GM23338 (cell line): ENCODE measurements at regions not wholly inside any gene's neighbourhood (a gene's known extent, or its start where the extent isn't known, plus 50 kb on each side); places are given as distances from the start of the nearest gene placed in this dataset.

ENCODE experiments used
- ATAC-seq: fragments of 200-7000 bp; cut with Tn5 transposase; 3 replicates; pipeline ENCODE4 v1.9.1; 2020
- DNase-seq: peaks from one replicate; pipeline ENCODE4 v3.0.0-alpha.2; 2015; ENCODE audit warnings: low spot score
- H2AFZ ChIP-seq: fragments of 200-600 bp; sonication (generic); 2 replicates; pipeline ENCODE4 v1.8.0; 2016; ENCODE audit warnings: antibody characterized with exemption, mild to moderate bottlenecking, moderate library complexity
- H3F3A ChIP-seq: fragments of 200-600 bp; sonication (generic); replicated peaks from 2 replicates; pipeline ENCODE4 v1.8.0; 2017; ENCODE audit warnings: antibody characterized with exemption, mixed run types, low read depth
- H3K27ac ChIP-seq: fragments of 200-600 bp; sonication (generic); 2 replicates; pipeline ENCODE4 v1.6.1; 2016; ENCODE audit warnings: low read depth
- H3K27me3 ChIP-seq: fragments of 200-600 bp; sonication (generic); 2 replicates; pipeline ENCODE4 v1.8.0; 2016; ENCODE audit warnings: mild to moderate bottlenecking, mixed run types, moderate library complexity; ENCODE audit not compliant: insufficient read depth
- H3K36me3 ChIP-seq: fragments of 200-600 bp; sonication (generic); 2 replicates; pipeline ENCODE4 v1.8.0; 2016; ENCODE audit warnings: mild to moderate bottlenecking; ENCODE audit not compliant: insufficient read depth
- H3K4me1 ChIP-seq: fragments of 200-600 bp; sonication (generic); 2 replicates; pipeline ENCODE4 v1.8.0; 2016; ENCODE audit warnings: mild to moderate bottlenecking, moderate library complexity; ENCODE audit not compliant: insufficient read depth
- H3K4me2 ChIP-seq: fragments of 200-600 bp; sonication (generic); 2 replicates; pipeline ENCODE4 v1.7.1; 2017; ENCODE audit warnings: mixed run types
- H3K4me3 ChIP-seq: fragments of 200-600 bp; sonication (generic); 2 replicates; pipeline ENCODE4 v1.6.1; 2016; ENCODE audit warnings: mixed run types
- H3K79me2 ChIP-seq: fragments of 200-600 bp; sonication (generic); replicated peaks from 2 replicates; pipeline ENCODE4 v1.8.0; 2017; ENCODE audit warnings: mild to moderate bottlenecking; ENCODE audit not compliant: insufficient read depth
- H3K9me2 ChIP-seq: fragments of 200-600 bp; sonication (generic); 2 replicates; pipeline ENCODE4 v1.8.0; 2017; ENCODE audit not compliant: insufficient read depth
- H4K20me1 ChIP-seq: fragments of 200-600 bp; sonication (generic); replicated peaks from 2 replicates; pipeline ENCODE4 v1.8.0; 2017; ENCODE audit warnings: mild to moderate bottlenecking; ENCODE audit not compliant: insufficient read depth
- H3K27ac Mint-ChIP-seq: 2 replicates; pipeline ENCODE4 v1.8.0; 2020; ENCODE audit warnings: inconsistent platforms, mild to moderate bottlenecking, moderate library complexity, mixed read lengths
- H3K27me3 Mint-ChIP-seq: 3 replicates; pipeline ENCODE4 v1.8.0; 2022; ENCODE audit warnings: low read depth, mild to moderate bottlenecking, moderate library complexity, mixed read lengths, inconsistent platforms; ENCODE audit not compliant: insufficient read depth, poor library complexity
- H3K36me3 Mint-ChIP-seq: 3 replicates; pipeline ENCODE4 v1.8.0; 2021; ENCODE audit warnings: low read depth, mild to moderate bottlenecking, inconsistent platforms, moderate library complexity, mixed read lengths
- H3K4me1 Mint-ChIP-seq: 3 replicates; pipeline ENCODE4 v1.8.0; 2020; ENCODE audit warnings: mild to moderate bottlenecking, inconsistent platforms, mixed read lengths
- H3K4me3 Mint-ChIP-seq: 3 replicates; pipeline ENCODE4 v1.8.0; 2021; ENCODE audit warnings: moderate library complexity, mild to moderate bottlenecking, inconsistent platforms, mixed read lengths
- H3K9me3 Mint-ChIP-seq: 3 replicates; pipeline ENCODE4 v1.8.0; 2020; ENCODE audit warnings: moderate library complexity, mild to moderate bottlenecking, inconsistent platforms, mixed read lengths
- EZH2 ChIP-seq: fragments of 200-600 bp; sonication (generic); IDR thresholded peaks from one replicate; pipeline ENCODE4 v1.8.0; 2017; ENCODE audit warnings: antibody characterized with exemption, mild to moderate bottlenecking, low read depth; ENCODE audit not compliant: unreplicated experiment
- EZH2phosphoT487 ChIP-seq: fragments of 200-600 bp; sonication (generic); IDR thresholded peaks from one replicate; pipeline ENCODE4 v1.8.1; 2018; ENCODE audit warnings: antibody characterized with exemption; ENCODE audit not compliant: unreplicated experiment
- JUNB ChIP-seq: IDR thresholded peaks from one replicate; pipeline ENCODE4 v1.6.1; 2016; ENCODE audit warnings: antibody characterized with exemption; ENCODE audit not compliant: unreplicated experiment
- NANOG ChIP-seq: IDR thresholded peaks from 2 replicates; pipeline ENCODE4 v1.6.1; 2016; ENCODE audit warnings: antibody characterized with exemption, borderline replicate concordance
- POLR2AphosphoS5 ChIP-seq: IDR thresholded peaks from 2 replicates; pipeline ENCODE4 v1.6.1; 2016; ENCODE audit warnings: antibody characterized with exemption, low read depth
- STAT1 ChIP-seq: IDR thresholded peaks from one replicate; pipeline ENCODE4 v1.6.1; 2016; ENCODE audit warnings: antibody characterized with exemption; ENCODE audit not compliant: unreplicated experiment
- ZNF331 ChIP-seq: fragments of 250-450 bp; sonication (Bioruptor Pico); IDR thresholded peaks from 2 replicates; pipeline ENCODE4 v1.5.0; 2020; ENCODE audit warnings: low read depth, mild to moderate bottlenecking, moderate library complexity
- ZNF462 ChIP-seq: fragments of 250-450 bp; sonication (Bioruptor Pico); IDR thresholded peaks from 2 replicates; pipeline ENCODE4 v1.5.0; 2020; ENCODE audit warnings: mild to moderate bottlenecking, moderate library complexity
- TF ChIP-seq, protein P1 (sequence below), 2 experiments: fragments of 200-600 bp in 1 of 2; sonication (generic) in 1 of 2; conservative IDR thresholded peaks; 2 replicates each; pipeline versions ENCODE4 v1.5.1 to v1.6.1; 2016 to 2017; ENCODE audit warnings: antibody characterized with exemption in 2 of 2, low read depth in 2 of 2, mild to moderate bottlenecking in 2 of 2, moderate library complexity in 1 of 2

DNA sequence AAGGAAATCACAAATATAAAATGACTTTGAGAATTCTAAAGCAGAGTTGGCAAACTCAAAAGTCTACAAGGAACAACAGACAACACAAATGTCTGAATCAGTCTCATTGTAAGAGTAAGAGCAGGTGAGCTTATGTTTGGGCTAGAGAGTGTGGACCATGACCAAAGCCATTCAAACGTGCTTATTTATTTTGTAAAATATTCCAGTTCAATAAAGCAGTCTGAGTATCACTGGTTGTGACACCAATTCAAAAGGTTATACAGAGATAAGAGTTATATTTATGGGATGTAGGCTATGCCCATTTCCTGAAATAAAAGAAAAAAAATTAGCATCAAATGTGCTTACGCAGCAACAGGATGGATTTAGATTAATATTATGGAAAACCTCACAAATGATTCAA is 251.6 kb downstream of the KLF5 start:
- H3K27ac ChIP-seq: no peak overlapping the region
- Mint-ChIP-seq H3K27me3 (no peaks in the 10 kb centered on the region), H3K4me3 (no peak overlapping the region), H3K4me1 (no peaks in the 10 kb centered on the region), H3K9me3 (no peaks in the 10 kb centered on the region), H3K27ac (no peak overlapping the region), H3K36me3 (no peaks in the 10 kb centered on the region)
- no peaks in the 10 kb centered on the region for H3K27me3 ChIP-seq
- no peaks in the 10 kb centered on the region for H3K79me2 ChIP-seq
- no peaks in the 10 kb centered on the region for H3F3A ChIP-seq
- H4K20me1 ChIP-seq: no peaks in the 10 kb centered on the region
- no peaks in the 10 kb centered on the region for H3K36me3 ChIP-seq
- no peak for TF ChIP-seq NANOG
- no peak overlapping the region for H3K4me2 ChIP-seq
- no peak for ATAC-seq
- no peak for DNase-seq
- H2AFZ ChIP-seq: no peak overlapping the region
- no peaks in the 10 kb centered on the region for H3K9me2 ChIP-seq
- H3K4me3 ChIP-seq: no peak overlapping the region
- H3K4me1 ChIP-seq: no peaks in the 10 kb centered on the region

- H3K4me1 Mint-ChIP-seq: peaks cover 7% of the 10 kb centered on the region
- Histone ChIP-seq H3K36me3 (no peaks in the 10 kb centered on the region), H3K9me2 (no peaks in the 10 kb centered on the region), H4K20me1 (no peaks in the 10 kb centered on the region), H2AFZ (no peak overlapping the region), H3F3A (no peaks in the 10 kb centered on the region), H3K4me2 (no peak overlapping the region), H3K4me1 (peaks cover 8% of the 10 kb centered on the region; the same call in 1 of the 2 replicates), H3K4me3 (no peak overlapping the region), H3K27ac (no peak overlapping the region), H3K27me3 (no peaks in the 10 kb centered on the region), H3K79me2 (no peaks in the 10 kb centered on the region)
- H3K4me3 Mint-ChIP-seq: no peak overlapping the region
- H3K27me3 Mint-ChIP-seq: no peaks in the 10 kb centered on the region
- no peak overlapping the region for H3K27ac Mint-ChIP-seq
- H3K9me3 Mint-ChIP-seq: no peaks in the 10 kb centered on the region
- no peak for DNase-seq
- no peak for ATAC-seq
- no peak for TF ChIP-seq ZNF331
- H3K36me3 Mint-ChIP-seq: no peaks in the 10 kb centered on the region
Measured at GRCh38 chr13:73307481-73307880, 248.7 kb downstream of the KLF5 start.

DNA sequence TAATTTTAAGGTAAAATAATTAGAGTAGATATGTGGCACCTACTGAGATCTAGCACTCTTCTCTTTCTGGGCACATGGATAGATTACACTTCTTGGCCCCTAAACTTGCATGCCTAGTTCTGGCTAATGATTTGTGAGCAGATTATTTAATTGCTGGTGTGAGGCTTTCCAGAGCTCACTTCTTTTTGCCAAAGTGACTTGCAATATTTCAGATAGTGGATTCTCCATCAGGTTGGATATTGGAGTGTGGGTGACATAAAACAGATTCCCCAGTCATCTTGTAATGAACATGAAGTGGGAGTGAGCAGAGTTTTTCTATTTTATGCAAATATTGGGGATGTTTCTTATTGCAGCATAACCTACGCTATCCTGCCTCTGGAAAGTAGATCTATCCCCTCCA is 247.9 kb downstream of the KLF5 start:
- Histone ChIP-seq H4K20me1 (no peaks in the 10 kb centered on the region), H3K27ac (no peak overlapping the region), H3K79me2 (no peaks in the 10 kb centered on the region), H3F3A (no peaks in the 10 kb centered on the region), H3K4me2 (no peak overlapping the region), H3K9me2 (no peaks in the 10 kb centered on the region), H3K4me3 (no peak overlapping the region), H3K36me3 (no peaks in the 10 kb centered on the region), H3K27me3 (no peaks in the 10 kb centered on the region), H3K4me1 (peaks cover 8% of the 10 kb centered on the region; the same call in 1 of the 2 replicates), H2AFZ (no peak overlapping the region)
- Mint-ChIP-seq H3K27me3 (no peaks in the 10 kb centered on the region), H3K4me1 (peaks cover 7% of the 10 kb centered on the region), H3K9me3 (no peaks in the 10 kb centered on the region), H3K4me3 (no peak overlapping the region), H3K27ac (no peak overlapping the region), H3K36me3 (no peaks in the 10 kb centered on the region)
- no peak for ATAC-seq
- no peak for DNase-seq
- TF ChIP-seq, protein P1, sequence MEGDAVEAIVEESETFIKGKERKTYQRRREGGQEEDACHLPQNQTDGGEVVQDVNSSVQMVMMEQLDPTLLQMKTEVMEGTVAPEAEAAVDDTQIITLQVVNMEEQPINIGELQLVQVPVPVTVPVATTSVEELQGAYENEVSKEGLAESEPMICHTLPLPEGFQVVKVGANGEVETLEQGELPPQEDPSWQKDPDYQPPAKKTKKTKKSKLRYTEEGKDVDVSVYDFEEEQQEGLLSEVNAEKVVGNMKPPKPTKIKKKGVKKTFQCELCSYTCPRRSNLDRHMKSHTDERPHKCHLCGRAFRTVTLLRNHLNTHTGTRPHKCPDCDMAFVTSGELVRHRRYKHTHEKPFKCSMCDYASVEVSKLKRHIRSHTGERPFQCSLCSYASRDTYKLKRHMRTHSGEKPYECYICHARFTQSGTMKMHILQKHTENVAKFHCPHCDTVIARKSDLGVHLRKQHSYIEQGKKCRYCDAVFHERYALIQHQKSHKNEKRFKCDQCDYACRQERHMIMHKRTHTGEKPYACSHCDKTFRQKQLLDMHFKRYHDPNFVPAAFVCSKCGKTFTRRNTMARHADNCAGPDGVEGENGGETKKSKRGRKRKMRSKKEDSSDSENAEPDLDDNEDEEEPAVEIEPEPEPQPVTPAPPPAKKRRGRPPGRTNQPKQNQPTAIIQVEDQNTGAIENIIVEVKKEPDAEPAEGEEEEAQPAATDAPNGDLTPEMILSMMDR (conservative IDR thresholded peaks at IDR 0.05; ENCODE audit: low read depth in 2 of 2): no peak
- TF ChIP-seq NANOG: no peak
- no peak for TF ChIP-seq EZH2
- TF ChIP-seq POLR2AphosphoS5: no peak
- TF ChIP-seq ZNF462 (CRISPR knock-in tag): no peak
- no peak for TF ChIP-seq JUNB
- TF ChIP-seq EZH2phosphoT487: no peak
- TF ChIP-seq STAT1: no peak
- TF ChIP-seq ZNF331: no peak
